Natural killer cell (primary cell): ENCODE measurements at regions not wholly inside any gene's neighbourhood (a gene's known extent, or its start where the extent isn't known, plus 50 kb on each side); places are given as distances from the start of the nearest gene placed in this dataset.

ENCODE experiments used
- ATAC-seq, 3 donors: fragments of 150-1000 bp in 2 of 3; fragments of 200-7000 bp in 1 of 3; cut with Tn5 transposase; 1 replicate in 1 of 3; 2 replicates in 2 of 3; pipeline ENCODE4 v1.10.0; 2021; ENCODE audit warnings: mild to moderate bottlenecking in 2 of 3, moderate library complexity in 2 of 3
- DNase-seq, 2 donors: peaks; one replicate each; pipeline versions ENCODE4 v3.0.0 to v3.0.0-alpha.2; 2013 to 2021; ENCODE audit warnings: mixed read lengths in 1 of 2
- H3K27ac ChIP-seq: one replicate; pipeline ENCODE4 v1.5.1; 2013; ENCODE audit warnings: mild to moderate bottlenecking, low read length
- H3K27me3 ChIP-seq: one replicate; pipeline ENCODE4 v1.6.1; 2013; ENCODE audit warnings: low read length; ENCODE audit not compliant: control insufficient read depth, insufficient read depth
- H3K36me3 ChIP-seq: one replicate; pipeline ENCODE4 v1.6.1; 2013; ENCODE audit warnings: low read length; ENCODE audit not compliant: control insufficient read depth, insufficient read depth
- H3K4me1 ChIP-seq: one replicate; pipeline ENCODE4 v1.6.1; 2013; ENCODE audit warnings: low read length; ENCODE audit not compliant: control insufficient read depth, insufficient read depth
- H3K4me3 ChIP-seq: one replicate; pipeline ENCODE4 v1.5.1; 2013; ENCODE audit warnings: low read length
- H3K9me3 ChIP-seq: one replicate; pipeline ENCODE4 v1.6.1; 2013; ENCODE audit warnings: low read length; ENCODE audit not compliant: control insufficient read depth, insufficient read depth
- H3K27ac Mint-ChIP-seq, 2 donors: one replicate each; pipeline ENCODE4 v1.8.0; 2022; ENCODE audit warnings: mild to moderate bottlenecking in 2 of 2, mixed read lengths in 2 of 2, moderate library complexity in 1 of 2
- H3K27me3 Mint-ChIP-seq, 2 donors: one replicate each; pipeline ENCODE4 v1.8.0; 2022; ENCODE audit warnings: low read depth in 2 of 2, mixed read lengths in 2 of 2
- H3K36me3 Mint-ChIP-seq: one replicate; pipeline ENCODE4 v1.8.0; 2022; ENCODE audit warnings: mixed read lengths
- H3K4me1 Mint-ChIP-seq, 2 donors: one replicate each; pipeline ENCODE4 v1.8.0; 2022; ENCODE audit warnings: mixed read lengths in 2 of 2
- H3K4me3 Mint-ChIP-seq: one replicate; pipeline ENCODE4 v1.8.0; 2022; ENCODE audit warnings: mild to moderate bottlenecking, moderate library complexity, mixed read lengths
- H3K9me3 Mint-ChIP-seq, 2 donors: one replicate each; pipeline ENCODE4 v1.8.0; 2022; ENCODE audit warnings: mixed read lengths in 2 of 2
- CTCF ChIP-seq: fragments of 200-600 bp; IDR thresholded peaks from one replicate; pipeline ENCODE4 v1.8.0; 2022; ENCODE audit warnings: antibody characterized with exemption
- WGBS: methylation state at CpG from one replicate; pipeline ENCODE4 v1.1.7; 2013; ENCODE audit warnings: missing lambda C conversion rate; ENCODE audit not compliant: insufficient coverage; 5-methylcytosine and 5-hydroxymethylcytosine counted together
- intact Hi-C: fragments of 100-400 bp; cut with micrococcal nuclease; formaldehyde crosslinking; loops from one replicate; pipeline ENCODE4 v1.14.2; 2022

- no peaks in the 10 kb centered on the region for H3K4me1 ChIP-seq
- no peak overlapping the region for H3K4me3 ChIP-seq
- no peak overlapping the region for H3K27ac ChIP-seq
- ATAC-seq: no peak
- Mint-ChIP-seq H3K4me1 (no peaks in the 10 kb centered on the region), H3K36me3 (no peaks in the 10 kb centered on the region), H3K27ac (no peak overlapping the region), H3K9me3 (no peaks in the 10 kb centered on the region), H3K27me3 (peaks cover 0 to 4% of the 10 kb centered on the region in 2 donors), H3K4me3 (no peak overlapping the region)
- TF ChIP-seq CTCF: no peak
- no peaks in the 10 kb centered on the region for H3K27me3 ChIP-seq
- intact Hi-C loops: no loop called here
- WGBS: 50% methylated on average over 5 of the region's 5 CpGs
- H3K9me3 ChIP-seq: no peaks in the 10 kb centered on the region
- no peak for DNase-seq
- no peaks in the 10 kb centered on the region for H3K36me3 ChIP-seq
Measured at GRCh38 chr19:29415507-29415906, 110.3 kb upstream of the VSTM2B start.

GRCh38 chr19:29417048-29417447 is 108.7 kb upstream of the VSTM2B start:
- Histone ChIP-seq H3K4me3 (no peak overlapping the region), H3K9me3 (no peaks in the 10 kb centered on the region), H3K27me3 (no peaks in the 10 kb centered on the region), H3K36me3 (no peaks in the 10 kb centered on the region), H3K27ac (no peak overlapping the region), H3K4me1 (no peaks in the 10 kb centered on the region)
- no peak overlapping the region for H3K27ac Mint-ChIP-seq
- H3K4me1 Mint-ChIP-seq: peaks cover 0 to 9% of the 10 kb centered on the region in 2 donors
- no peak overlapping the region for H3K4me3 Mint-ChIP-seq
- ATAC-seq: no peak
- WGBS: 74% methylated on average over 4 of the region's 4 CpGs
- H3K9me3 Mint-ChIP-seq: no peaks in the 10 kb centered on the region
- no peaks in the 10 kb centered on the region for H3K36me3 Mint-ChIP-seq
- DNase-seq: no peak
- H3K27me3 Mint-ChIP-seq: peaks cover 0 to 4% of the 10 kb centered on the region in 2 donors
- intact Hi-C loops: no loop called here
- no peak for TF ChIP-seq CTCF

GRCh38 chr19:29418201-29418600 is 107.6 kb upstream of the VSTM2B start:
- H3K27ac Mint-ChIP-seq: no peak overlapping the region
- H3K4me1 Mint-ChIP-seq: peaks cover 0 to 9% of the 10 kb centered on the region in 2 donors
- DNase-seq: no peak
- TF ChIP-seq CTCF: no peak
- no peaks in the 10 kb centered on the region for H3K27me3 ChIP-seq
- H3K27ac ChIP-seq: no peak overlapping the region
- intact Hi-C loops: no loop called here
- H3K27me3 Mint-ChIP-seq: peaks cover 0 to 4% of the 10 kb centered on the region in 2 donors
- no peaks in the 10 kb centered on the region for H3K9me3 Mint-ChIP-seq
- ATAC-seq: no peak
- H3K9me3 ChIP-seq: no peaks in the 10 kb centered on the region
- no peak overlapping the region for H3K4me3 Mint-ChIP-seq
- H3K4me1 ChIP-seq: no peaks in the 10 kb centered on the region
- H3K4me3 ChIP-seq: no peak overlapping the region
- WGBS: 78% methylated on average over 13 of the region's 13 CpGs
- H3K36me3 Mint-ChIP-seq: no peaks in the 10 kb centered on the region
- no peaks in the 10 kb centered on the region for H3K36me3 ChIP-seq

- H3K9me3 Mint-ChIP-seq: no peaks in the 10 kb centered on the region
Measured at GRCh38 chr19:29420065-29420464, 105.7 kb upstream of the VSTM2B start.

More at GRCh38 chr19:29420065-29420464, 105.7 kb upstream of the VSTM2B start:
- no peaks in the 10 kb centered on the region for H3K27me3 ChIP-seq
- no peak for DNase-seq
- Mint-ChIP-seq H3K4me1 (peaks cover 0 to 9% of the 10 kb centered on the region in 2 donors), H3K36me3 (no peaks in the 10 kb centered on the region), H3K27ac (no peak overlapping the region), H3K4me3 (no peak overlapping the region), H3K27me3 (peaks cover 3 to 4% of the 10 kb centered on the region in 2 donors)
- WGBS: 93% methylated on average over 5 of the region's 5 CpGs
- H3K4me1 ChIP-seq: no peaks in the 10 kb centered on the region
- no peak for TF ChIP-seq CTCF
- intact Hi-C loops: no loop called here
- H3K27ac ChIP-seq: no peak overlapping the region
- ATAC-seq: no peak
- no peak overlapping the region for H3K4me3 ChIP-seq
- no peaks in the 10 kb centered on the region for H3K9me3 ChIP-seq
- no peaks in the 10 kb centered on the region for H3K36me3 ChIP-seq
